Fibroblast of the aortic adventitia (primary cell): ENCODE measurements at regions not wholly inside any gene's neighbourhood (a gene's known extent, or its start where the extent isn't known, plus 50 kb on each side); places are given as distances from the start of the nearest gene placed in this dataset.

ENCODE experiments used
- DNase-seq: peaks from one replicate; pipeline ENCODE4 v3.0.0-alpha.2; 2010; ENCODE audit warnings: low read depth
- H3K4me3 ChIP-seq: 2 replicates; pipeline ENCODE4 v1.5.1; 2011; ENCODE audit warnings: low read depth, mild to moderate bottlenecking, control low read depth, low read length, moderate library complexity
- TF ChIP-seq, protein P1 (sequence below): IDR thresholded peaks from 2 replicates; pipeline ENCODE4 v1.5.1; 2011; ENCODE audit warnings: mild to moderate bottlenecking, low read length, control low read depth, inconsistent platforms; ENCODE audit not compliant: insufficient read depth

DNA sequence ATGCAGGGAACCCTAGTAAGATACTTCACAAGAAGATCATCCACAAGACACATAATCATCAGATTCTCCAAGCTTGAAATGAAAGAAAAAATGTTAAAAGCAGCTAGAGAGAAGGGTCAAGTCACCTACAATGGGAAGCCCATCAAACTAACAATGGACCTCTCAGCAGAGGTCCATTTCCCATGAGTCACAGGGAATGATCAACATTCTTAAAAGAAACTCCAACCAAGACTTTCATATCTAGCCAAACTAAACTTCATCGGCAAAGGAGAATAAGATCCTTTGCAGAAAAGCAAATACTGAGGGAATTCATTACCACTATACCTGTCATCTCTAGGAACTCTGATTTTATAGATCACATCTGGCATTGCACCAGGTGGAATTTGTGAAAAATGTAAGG lies 52.9 kb upstream of the SPATA31E1 start:
- H3K4me3 ChIP-seq, result no peak overlapping the region
- TF ChIP-seq, protein P1, sequence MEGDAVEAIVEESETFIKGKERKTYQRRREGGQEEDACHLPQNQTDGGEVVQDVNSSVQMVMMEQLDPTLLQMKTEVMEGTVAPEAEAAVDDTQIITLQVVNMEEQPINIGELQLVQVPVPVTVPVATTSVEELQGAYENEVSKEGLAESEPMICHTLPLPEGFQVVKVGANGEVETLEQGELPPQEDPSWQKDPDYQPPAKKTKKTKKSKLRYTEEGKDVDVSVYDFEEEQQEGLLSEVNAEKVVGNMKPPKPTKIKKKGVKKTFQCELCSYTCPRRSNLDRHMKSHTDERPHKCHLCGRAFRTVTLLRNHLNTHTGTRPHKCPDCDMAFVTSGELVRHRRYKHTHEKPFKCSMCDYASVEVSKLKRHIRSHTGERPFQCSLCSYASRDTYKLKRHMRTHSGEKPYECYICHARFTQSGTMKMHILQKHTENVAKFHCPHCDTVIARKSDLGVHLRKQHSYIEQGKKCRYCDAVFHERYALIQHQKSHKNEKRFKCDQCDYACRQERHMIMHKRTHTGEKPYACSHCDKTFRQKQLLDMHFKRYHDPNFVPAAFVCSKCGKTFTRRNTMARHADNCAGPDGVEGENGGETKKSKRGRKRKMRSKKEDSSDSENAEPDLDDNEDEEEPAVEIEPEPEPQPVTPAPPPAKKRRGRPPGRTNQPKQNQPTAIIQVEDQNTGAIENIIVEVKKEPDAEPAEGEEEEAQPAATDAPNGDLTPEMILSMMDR, result no peak
- DNase-seq, result peak; percentile 76

DNA sequence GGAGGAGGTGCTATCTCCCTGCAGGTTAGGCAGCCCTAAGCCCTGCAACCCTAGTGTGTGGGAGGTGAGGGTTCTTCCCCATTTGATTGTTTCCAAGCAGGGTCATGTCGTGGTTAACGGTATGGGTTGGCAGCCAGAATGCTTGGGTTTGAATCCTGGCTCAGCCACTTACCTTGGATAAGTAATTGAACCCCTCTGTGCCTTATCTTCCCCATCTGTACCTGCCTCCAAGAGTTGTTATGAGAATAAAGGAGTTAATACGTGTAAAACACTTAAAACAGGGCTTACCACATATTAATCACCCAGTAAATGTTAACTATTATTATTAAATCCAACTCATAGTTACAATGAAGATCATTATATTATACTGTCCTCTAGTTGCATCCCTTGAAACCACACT lies 52.2 kb upstream of the SPATA31E1 start:
- TF ChIP-seq, protein P1, result no peak

DNA sequence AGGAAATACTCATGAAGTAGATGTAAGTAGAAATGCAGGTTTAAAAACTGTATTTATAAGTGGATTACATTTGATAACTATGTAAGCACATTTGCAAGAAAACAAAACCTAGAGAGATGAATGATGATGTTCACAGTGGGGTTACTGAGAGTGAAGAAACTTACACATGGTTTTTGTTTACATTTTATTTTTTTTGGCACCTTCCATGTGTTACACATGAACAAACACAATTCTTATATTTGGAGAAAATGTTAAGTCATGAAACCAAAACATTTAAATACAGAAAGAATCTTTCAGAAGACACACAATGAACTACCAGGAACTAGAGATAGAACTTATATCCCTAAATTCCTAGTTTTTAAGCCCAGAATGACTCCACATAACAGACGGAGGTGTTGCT lies 51.5 kb upstream of the SPATA31E1 start:
- DNase-seq, result no peak
- TF ChIP-seq, protein P1, result no peak
- no peak overlapping the region for H3K4me3 ChIP-seq

More for the DNA sequence above, 52.2 kb upstream of the SPATA31E1 start:
- DNase-seq, result no peak
- no peak overlapping the region for H3K4me3 ChIP-seq
